Embryonic facial prominence (tissue), 1 donor: ENCODE measurements at regions not wholly inside any gene's neighbourhood (a gene's known extent, or its start where the extent isn't known, plus 50 kb on each side); places are given as distances from the start of the nearest gene placed in this dataset.

ENCODE experiments used
- DNase-seq: peaks from one replicate; pipeline ENCODE4 v3.0.0-alpha.2; 2016; ENCODE audit errors: extremely low spot score

GRCh38 chr5:124584991-124585715 is 161.3 kb downstream of the ZNF608 start:
- DNase-seq, result no peak

GRCh38 chr5:124583469-124584350 is 162.7 kb downstream of the ZNF608 start:
- DNase-seq, result no peak

- no peak for DNase-seq
These were observed 163.9 kb downstream of the ZNF608 start for GRCh38 chr5:124582561-124582840.

- DNase-seq, result no peak
These were observed 164.5 kb downstream of the ZNF608 start for GRCh38 chr5:124581738-124582560.

GRCh38 chr5:124580925-124581737 is 165.3 kb downstream of the ZNF608 start:
- DNase-seq, result no peak

GRCh38 chr5:124580512-124580911 is 165.9 kb downstream of the ZNF608 start:
- no peak for DNase-seq

- no peak for DNase-seq
These were observed 169.5 kb downstream of the ZNF608 start for GRCh38 chr5:124576848-124577409.

- DNase-seq, result no peak
These were observed 170.7 kb downstream of the ZNF608 start for GRCh38 chr5:124575725-124576124.

GRCh38 chr5:124574521-124575436 is 171.7 kb downstream of the ZNF608 start:
- DNase-seq, result no peak

- DNase-seq, result no peak
These were observed 173.5 kb downstream of the ZNF608 start for GRCh38 chr5:124572971-124573370.

GRCh38 chr5:124570285-124571035 is 176.0 kb downstream of the ZNF608 start:
- DNase-seq, result no peak

GRCh38 chr5:124566875-124567450 is 179.5 kb downstream of the ZNF608 start:
- no peak for DNase-seq

- no peak for DNase-seq
These were observed 185.0 kb downstream of the ZNF608 start for GRCh38 chr5:124561451-124561850.

- DNase-seq, result no peak
These were observed 186.1 kb downstream of the ZNF608 start for GRCh38 chr5:124560370-124560769.

- DNase-seq, result no peak
These were observed 188.7 kb downstream of the ZNF608 start for GRCh38 chr5:124557761-124558160.

- no peak for DNase-seq
These were observed 191.5 kb downstream of the ZNF608 start for GRCh38 chr5:124554746-124555578.

- no peak for DNase-seq
These were observed 192.5 kb downstream of the ZNF608 start for GRCh38 chr5:124553911-124554310.

GRCh38 chr5:124552526-124552925 is 193.9 kb downstream of the ZNF608 start:
- DNase-seq, result no peak
